ENCODE measurements at regions not wholly inside any gene's neighbourhood (a gene's known extent, or its start where the extent isn't known, plus 50 kb on each side); places are given as distances from the start of the nearest gene placed in this dataset.

DNA sequence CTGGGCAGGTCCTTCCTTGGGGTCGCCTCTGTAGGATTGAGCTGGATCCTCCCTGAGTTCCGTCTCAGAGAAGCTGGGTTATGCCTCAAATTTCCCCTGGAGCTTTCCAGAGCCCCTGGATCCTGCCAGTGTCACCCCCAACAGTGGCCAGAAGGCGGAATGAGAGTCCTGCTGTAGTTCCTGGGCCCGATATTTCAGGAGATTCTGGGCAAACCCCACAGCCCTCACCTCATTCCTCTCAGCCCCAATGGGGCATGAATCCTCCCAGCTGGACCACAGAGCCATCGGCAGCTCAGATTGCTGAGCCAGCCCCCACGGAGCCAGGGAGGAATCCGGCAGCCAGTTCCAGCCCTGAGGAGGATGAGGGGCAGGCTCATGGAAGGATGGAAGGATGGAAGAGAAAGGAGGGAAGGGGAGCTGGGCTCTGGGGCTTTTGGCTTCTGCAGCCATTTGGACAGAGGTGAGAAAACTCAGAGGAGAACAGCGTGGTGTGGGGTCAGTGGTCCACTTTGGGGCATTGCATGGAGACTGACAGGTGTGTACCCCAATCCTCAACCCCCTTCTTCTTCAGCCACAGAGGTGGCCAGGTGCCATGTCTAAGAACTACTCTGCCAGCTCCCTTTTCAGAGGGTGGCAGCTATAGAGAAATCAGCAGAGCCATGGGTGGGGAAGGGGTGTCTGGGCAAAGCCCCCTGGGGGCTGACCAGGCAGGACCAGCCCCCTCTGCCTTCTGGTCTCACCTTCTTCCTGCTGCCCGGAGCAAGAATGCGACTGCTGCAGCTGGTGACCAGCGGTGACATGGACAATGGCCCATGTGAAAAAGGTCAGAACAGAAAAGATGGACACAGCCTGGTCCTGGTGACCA is 867.6 kb downstream of the TBC1D22A start:
- TF ChIP-seq, protein P1, sequence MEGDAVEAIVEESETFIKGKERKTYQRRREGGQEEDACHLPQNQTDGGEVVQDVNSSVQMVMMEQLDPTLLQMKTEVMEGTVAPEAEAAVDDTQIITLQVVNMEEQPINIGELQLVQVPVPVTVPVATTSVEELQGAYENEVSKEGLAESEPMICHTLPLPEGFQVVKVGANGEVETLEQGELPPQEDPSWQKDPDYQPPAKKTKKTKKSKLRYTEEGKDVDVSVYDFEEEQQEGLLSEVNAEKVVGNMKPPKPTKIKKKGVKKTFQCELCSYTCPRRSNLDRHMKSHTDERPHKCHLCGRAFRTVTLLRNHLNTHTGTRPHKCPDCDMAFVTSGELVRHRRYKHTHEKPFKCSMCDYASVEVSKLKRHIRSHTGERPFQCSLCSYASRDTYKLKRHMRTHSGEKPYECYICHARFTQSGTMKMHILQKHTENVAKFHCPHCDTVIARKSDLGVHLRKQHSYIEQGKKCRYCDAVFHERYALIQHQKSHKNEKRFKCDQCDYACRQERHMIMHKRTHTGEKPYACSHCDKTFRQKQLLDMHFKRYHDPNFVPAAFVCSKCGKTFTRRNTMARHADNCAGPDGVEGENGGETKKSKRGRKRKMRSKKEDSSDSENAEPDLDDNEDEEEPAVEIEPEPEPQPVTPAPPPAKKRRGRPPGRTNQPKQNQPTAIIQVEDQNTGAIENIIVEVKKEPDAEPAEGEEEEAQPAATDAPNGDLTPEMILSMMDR (IDR thresholded peaks at IDR 0.05; ENCODE audit: insufficient read depth, missing control alignments): no peak
- DNase-seq (ENCODE audit: insufficient read length, low spot score) (no peak), FAIRE-seq (no peak)

DNA sequence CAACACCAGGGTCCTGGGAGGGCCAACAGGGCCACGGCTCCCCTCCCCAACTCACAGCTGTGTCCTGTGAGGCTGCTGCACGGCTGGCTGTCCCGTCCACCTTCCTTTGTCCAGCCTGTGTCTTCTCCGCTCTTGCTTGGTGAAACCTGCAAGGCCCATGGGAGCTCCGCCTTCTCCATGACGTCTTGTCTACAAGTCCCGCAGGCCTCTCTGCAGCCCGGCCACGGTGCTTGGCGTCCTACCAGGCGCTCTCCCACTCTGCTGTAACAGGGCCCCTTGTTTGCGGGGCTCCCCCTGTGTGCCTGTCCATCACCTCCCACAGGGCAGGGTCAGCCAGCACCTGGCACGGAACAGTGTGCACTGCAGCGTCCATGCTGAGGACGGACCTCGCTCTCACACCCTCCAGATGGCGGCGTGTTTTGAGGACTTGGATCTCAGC is 866.8 kb downstream of the TBC1D22A start:
- TF ChIP-seq, protein P1 (IDR thresholded peaks at IDR 0.05; ENCODE audit: insufficient read depth, missing control alignments): no peak
- DNase-seq (ENCODE audit: insufficient read length, low spot score): no peak
- FAIRE-seq: no peak

DNA sequence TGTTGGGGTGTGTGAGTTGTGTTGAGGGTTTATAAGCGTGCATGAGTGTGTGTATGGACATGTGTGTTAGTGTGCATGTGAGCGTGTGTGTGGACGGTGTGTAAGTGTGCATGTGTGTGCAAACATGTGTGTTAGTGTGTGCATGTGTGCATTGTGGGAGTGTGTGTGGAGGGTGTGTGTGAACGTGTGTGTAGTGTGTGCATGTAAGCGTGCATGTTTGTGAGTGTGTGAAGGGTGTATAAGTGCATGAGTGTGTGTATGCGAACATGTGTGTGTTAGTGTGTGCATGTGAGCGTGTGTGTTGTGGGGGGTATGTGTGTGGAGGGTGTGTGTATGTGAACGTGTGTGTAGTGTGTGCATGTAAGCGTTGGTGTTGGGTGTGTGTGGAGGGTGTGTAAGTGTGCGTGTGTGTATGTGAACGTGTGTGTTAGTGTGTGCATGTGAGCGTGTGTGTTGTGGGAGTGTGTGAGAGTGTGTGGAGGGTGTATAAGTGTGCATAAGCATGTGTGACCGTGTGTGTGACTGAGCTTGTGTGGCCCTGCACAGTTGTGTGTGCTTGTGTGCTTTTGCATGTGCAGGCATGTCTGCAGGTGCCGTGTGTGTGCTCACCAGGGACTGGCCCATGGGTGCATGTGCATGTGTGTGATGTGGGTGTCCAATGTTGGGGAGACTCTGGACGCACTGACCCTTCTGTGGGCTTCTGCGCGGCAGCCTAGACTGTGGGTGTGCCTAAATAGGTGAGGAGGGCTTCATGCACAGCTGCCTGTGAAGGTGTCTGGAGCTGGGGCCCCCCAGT is 866.2 kb downstream of the TBC1D22A start:
- DNase-seq (ENCODE audit: insufficient read length, low spot score) (no peak), FAIRE-seq (no peak)
- TF ChIP-seq, protein P1 (IDR thresholded peaks at IDR 0.05; ENCODE audit: insufficient read depth, missing control alignments): no peak

DNA sequence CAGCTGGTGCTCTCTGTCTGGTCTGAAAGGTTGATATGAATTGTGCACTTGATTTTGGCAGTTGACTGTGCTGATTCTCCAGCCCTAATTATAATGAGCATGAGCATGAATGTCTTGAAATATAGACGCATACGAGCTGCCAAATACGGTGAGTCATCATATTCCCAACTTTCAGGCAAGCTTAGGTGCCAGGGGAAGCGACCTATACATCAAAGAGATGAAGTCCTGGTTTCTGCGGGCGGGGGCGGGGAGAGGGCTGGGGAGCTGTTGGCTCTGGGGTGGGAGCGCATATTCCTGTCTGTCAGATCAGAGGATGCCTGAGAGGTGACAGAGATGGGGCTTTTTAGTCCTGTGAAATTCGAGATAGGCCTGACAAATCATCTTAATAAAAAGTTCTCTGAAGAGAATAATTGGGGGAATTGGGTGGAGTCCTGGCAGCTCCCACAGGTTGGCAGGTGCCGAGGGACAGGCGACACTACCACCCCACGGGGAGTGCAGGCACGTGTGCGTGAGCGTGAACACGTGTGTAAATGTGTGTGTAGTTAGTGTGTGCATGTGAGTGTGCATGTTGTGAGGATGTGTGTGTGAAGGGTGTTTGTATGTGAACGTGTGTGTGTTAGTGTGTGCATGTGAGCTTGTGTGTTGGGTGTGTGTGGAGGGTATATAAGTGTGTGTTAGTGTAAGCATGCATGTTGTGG is 865.3 kb downstream of the TBC1D22A start:
- TF ChIP-seq, protein P1 (IDR thresholded peaks at IDR 0.05; ENCODE audit: insufficient read depth, missing control alignments): no peak
- DNase-seq (ENCODE audit: insufficient read length, low spot score) (no peak), FAIRE-seq (no peak)

DNA sequence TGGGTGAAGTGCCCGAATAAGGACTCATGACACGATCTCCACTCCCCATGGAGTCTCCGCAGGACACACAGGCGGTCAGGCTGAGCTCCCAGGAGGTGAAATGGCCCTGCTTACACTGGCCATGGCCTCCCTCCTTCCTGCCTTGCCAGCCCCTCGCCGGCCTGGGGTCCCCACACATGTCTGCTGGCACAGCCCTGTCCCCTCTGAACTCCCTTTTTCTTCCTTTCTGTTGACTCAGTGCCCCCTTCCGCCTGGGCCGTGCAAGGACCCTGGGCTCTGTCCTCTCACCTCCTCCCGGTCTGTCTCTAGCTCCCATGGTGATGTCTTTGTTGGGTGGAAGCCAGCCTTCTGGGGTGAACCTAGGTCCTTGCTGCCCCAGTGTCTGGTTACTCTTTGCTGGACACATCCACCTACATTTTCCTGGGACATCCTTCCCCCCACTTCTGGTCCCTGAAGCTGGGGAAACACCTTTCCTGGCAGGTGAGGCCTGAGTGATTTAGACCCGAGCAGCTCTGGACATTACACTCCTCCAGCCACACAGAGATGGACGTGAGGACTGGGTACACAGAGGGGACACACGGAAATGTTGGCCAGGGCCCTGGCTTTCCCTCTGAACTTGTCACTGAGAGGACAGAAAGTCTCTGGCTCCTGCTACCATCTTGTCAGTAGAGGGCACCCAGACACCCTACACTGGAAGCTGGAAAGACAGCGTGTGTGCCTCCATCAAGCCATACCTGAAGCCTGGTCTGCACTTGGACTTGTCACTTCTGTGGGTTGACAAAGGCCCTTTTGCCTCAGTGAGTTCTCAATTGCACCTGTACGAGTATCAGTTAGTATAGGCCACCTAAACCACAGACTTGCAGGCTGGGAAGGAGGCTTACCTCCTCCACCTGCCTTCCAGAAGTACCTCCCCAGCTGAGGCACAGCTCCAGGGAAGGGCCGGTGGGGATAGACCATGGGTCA is 864.3 kb downstream of the TBC1D22A start:
- no peak for FAIRE-seq
- DNase-seq (ENCODE audit: insufficient read length, low spot score): no peak
- TF ChIP-seq, protein P1 (IDR thresholded peaks at IDR 0.05; ENCODE audit: insufficient read depth, missing control alignments): no peak

Data from D721Med (cell line).